GM23338 (cell line): ENCODE measurements at regions not wholly inside any gene's neighbourhood (a gene's known extent, or its start where the extent isn't known, plus 50 kb on each side); places are given as distances from the start of the nearest gene placed in this dataset.

ENCODE experiments used
- CREB1 ChIP-seq: fragments of 250-450 bp; sonication (Bioruptor Pico); IDR thresholded peaks from 2 replicates; pipeline ENCODE4 v1.5.0; 2020; ENCODE audit warnings: low read depth, mild to moderate bottlenecking, moderate library complexity
- JUNB ChIP-seq: IDR thresholded peaks from one replicate; pipeline ENCODE4 v1.6.1; 2016; ENCODE audit warnings: antibody characterized with exemption; ENCODE audit not compliant: unreplicated experiment
- POLR2AphosphoS5 ChIP-seq: IDR thresholded peaks from 2 replicates; pipeline ENCODE4 v1.6.1; 2016; ENCODE audit warnings: antibody characterized with exemption, low read depth
- TF ChIP-seq, protein P1 (sequence below), 2 experiments: fragments of 200-600 bp in 1 of 2; sonication (generic) in 1 of 2; conservative IDR thresholded peaks; 2 replicates each; pipeline versions ENCODE4 v1.5.1 to v1.6.1; 2016 to 2017; ENCODE audit warnings: antibody characterized with exemption in 2 of 2, low read depth in 2 of 2, mild to moderate bottlenecking in 2 of 2, moderate library complexity in 1 of 2

- TF ChIP-seq, protein P1, sequence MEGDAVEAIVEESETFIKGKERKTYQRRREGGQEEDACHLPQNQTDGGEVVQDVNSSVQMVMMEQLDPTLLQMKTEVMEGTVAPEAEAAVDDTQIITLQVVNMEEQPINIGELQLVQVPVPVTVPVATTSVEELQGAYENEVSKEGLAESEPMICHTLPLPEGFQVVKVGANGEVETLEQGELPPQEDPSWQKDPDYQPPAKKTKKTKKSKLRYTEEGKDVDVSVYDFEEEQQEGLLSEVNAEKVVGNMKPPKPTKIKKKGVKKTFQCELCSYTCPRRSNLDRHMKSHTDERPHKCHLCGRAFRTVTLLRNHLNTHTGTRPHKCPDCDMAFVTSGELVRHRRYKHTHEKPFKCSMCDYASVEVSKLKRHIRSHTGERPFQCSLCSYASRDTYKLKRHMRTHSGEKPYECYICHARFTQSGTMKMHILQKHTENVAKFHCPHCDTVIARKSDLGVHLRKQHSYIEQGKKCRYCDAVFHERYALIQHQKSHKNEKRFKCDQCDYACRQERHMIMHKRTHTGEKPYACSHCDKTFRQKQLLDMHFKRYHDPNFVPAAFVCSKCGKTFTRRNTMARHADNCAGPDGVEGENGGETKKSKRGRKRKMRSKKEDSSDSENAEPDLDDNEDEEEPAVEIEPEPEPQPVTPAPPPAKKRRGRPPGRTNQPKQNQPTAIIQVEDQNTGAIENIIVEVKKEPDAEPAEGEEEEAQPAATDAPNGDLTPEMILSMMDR (conservative IDR thresholded peaks at IDR 0.05; ENCODE audit: low read depth in 2 of 2) = no peak
- TF ChIP-seq JUNB = no peak
- TF ChIP-seq POLR2AphosphoS5 = no peak
- TF ChIP-seq CREB1 (CRISPR knock-in tag) = no peak
Measured at GRCh38 chr3:164521139-164521538, 557.2 kb downstream of the SI start.
